ENCODE measurements at regions not wholly inside any gene's neighbourhood (a gene's known extent, or its start where the extent isn't known, plus 50 kb on each side); places are given as distances from the start of the nearest gene placed in this dataset.

DNA sequence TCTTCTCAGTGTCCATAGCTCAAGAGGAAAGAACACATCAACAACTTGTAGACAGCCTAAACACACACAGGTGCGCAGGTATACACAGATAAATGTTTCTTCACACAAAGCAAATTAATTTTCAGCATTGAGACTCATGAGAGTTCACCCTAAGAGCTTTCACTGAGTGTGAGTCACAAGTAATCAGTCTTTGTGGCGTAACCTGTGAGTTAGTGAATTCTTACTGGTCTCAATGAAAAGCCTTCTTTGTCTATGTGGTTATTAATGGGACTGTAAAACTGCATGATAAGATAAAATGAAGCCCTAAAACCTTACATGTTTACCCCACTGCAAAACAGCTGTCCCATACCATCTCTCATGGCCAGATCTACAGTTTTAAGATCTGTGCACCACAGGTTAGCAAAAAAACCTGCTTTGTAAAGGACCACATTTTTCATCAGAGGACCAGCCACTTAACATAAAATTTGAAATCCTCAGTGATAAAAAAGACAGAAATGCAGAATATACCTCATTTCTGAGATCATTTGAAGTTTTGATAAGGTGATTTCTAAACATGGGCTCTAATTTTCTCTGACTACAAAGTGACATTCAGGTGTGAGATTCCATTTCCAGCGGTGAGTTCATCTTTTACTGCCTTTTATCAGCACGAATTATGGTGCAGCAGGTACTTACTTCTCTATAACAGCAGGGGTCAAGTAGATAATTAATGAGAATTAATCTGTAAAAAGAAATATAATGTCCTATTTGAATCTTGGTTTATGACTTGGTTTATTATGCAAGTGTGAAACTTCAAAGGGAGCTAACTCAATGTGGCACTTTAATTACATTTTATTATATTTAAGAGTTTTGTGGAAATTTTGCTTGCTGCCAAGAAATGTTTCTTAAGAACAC is 335.7 kb upstream of the PIK3R1 start:
- Histone ChIP-seq H3K4me3 (ENCODE audit: low read depth, low read length) (no peak overlapping the region), H3K79me2 (ENCODE audit: control insufficient read depth, insufficient read depth, low read length, poor library complexity) (no peaks in the 10 kb centered on the region), H3K4me1 (ENCODE audit: control insufficient read depth in 1 of 2, insufficient read depth in 2 of 2, low read length in 2 of 2) (peaks cover 4 to 5% of the 10 kb centered on the region in 2 experiments), H2BK5ac (ENCODE audit: low read depth, low read length, poor library complexity) (no peak overlapping the region), H2AFZ (ENCODE audit: insufficient read depth, low read length, poor library complexity) (no peak overlapping the region), H2BK12ac (ENCODE audit: low read length) (no peak overlapping the region), H3K27me3 (ENCODE audit: insufficient read depth, low read length) (no peaks in the 10 kb centered on the region), H3K23ac (ENCODE audit: low read length) (no peak overlapping the region), H3K18ac (ENCODE audit: low read length) (no peak overlapping the region), H3K14ac (ENCODE audit: low read length) (no peak overlapping the region), H4K12ac (ENCODE audit: low read depth, low read length) (no peak overlapping the region), H3K4me2 (ENCODE audit: low read length) (no peak overlapping the region), H3K4ac (ENCODE audit: low read depth, low read length) (no peak overlapping the region), H3K9me3 (ENCODE audit: insufficient read depth, low read depth, low read length) (peaks cover 2% of the 10 kb centered on the region), H3K27ac (ENCODE audit: low read depth, low read length) (no peak overlapping the region), H3K79me1 (ENCODE audit: low read length) (peaks cover 3% of the 10 kb centered on the region), H2AK5ac (ENCODE audit: low read length) (no peak overlapping the region), H4K8ac (ENCODE audit: low read depth, low read length) (no peak overlapping the region), H2BK120ac (ENCODE audit: insufficient read depth, low read length, poor library complexity) (no peak overlapping the region), H4K91ac (ENCODE audit: low read depth, low read length) (no peak overlapping the region), H3K36me3 (ENCODE audit: control insufficient read depth in 1 of 2, insufficient read depth in 2 of 2, low read length in 2 of 2) (no peaks in the 10 kb centered on the region), H3K9ac (ENCODE audit: low read length) (no peak overlapping the region)
- DNase-seq: peak in 1 of 2 donors; percentile 16
- WGBS (ENCODE audit: extremely low coverage, insufficient coverage, insufficient read length): no CpG with 5 or more reads among the region's 4 CpGs

DNA sequence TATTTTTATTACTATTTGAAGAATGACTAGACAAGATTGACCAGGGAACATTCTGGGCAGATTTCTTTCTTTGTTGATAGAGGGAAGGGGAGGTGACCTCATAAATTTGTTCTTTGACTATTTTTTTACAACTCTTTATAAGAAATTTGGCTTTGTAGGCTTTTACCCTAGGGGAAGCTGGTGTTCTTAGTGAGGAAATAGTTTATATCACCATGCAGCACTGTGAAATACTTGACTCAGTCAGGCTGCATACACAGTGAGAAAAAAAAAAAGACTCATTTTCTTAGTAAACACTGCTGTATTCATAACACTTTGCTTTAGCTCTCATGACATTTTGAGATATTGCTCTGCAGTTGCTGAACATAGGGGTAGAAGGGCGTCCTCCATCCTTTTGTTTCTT is 336.6 kb upstream of the PIK3R1 start:
- H2BK120ac ChIP-seq (ENCODE audit: insufficient read depth, low read length, poor library complexity): no peak overlapping the region
- no peak overlapping the region for H2AK5ac ChIP-seq (ENCODE audit: low read length)
- no peak overlapping the region for H3K9ac ChIP-seq (ENCODE audit: low read length)
- H2BK12ac ChIP-seq (ENCODE audit: low read length): no peak overlapping the region
- no peak overlapping the region for H4K8ac ChIP-seq (ENCODE audit: low read depth, low read length)
- H2AFZ ChIP-seq (ENCODE audit: insufficient read depth, low read length, poor library complexity): no peak overlapping the region
- H3K14ac ChIP-seq (ENCODE audit: low read length): no peak overlapping the region
- no peaks in the 10 kb centered on the region for H3K36me3 ChIP-seq (ENCODE audit: control insufficient read depth in 1 of 2, insufficient read depth in 2 of 2, low read length in 2 of 2)
- H3K79me1 ChIP-seq (ENCODE audit: low read length): peaks cover 3% of the 10 kb centered on the region
- H4K12ac ChIP-seq (ENCODE audit: low read depth, low read length): no peak overlapping the region
- H3K27ac ChIP-seq (ENCODE audit: low read depth, low read length): no peak overlapping the region
- WGBS (ENCODE audit: extremely low coverage, insufficient coverage, insufficient read length): no CpG with 5 or more reads among the region's 1 CpG
- H3K23ac ChIP-seq (ENCODE audit: low read length): no peak overlapping the region
- no peak overlapping the region for H4K91ac ChIP-seq (ENCODE audit: low read depth, low read length)
- H3K4me2 ChIP-seq (ENCODE audit: low read length): no peak overlapping the region
- no peak overlapping the region for H3K18ac ChIP-seq (ENCODE audit: low read length)
- H3K4me1 ChIP-seq (ENCODE audit: control insufficient read depth in 1 of 2, insufficient read depth in 2 of 2, low read length in 2 of 2): peaks cover 4 to 5% of the 10 kb centered on the region in 2 experiments
- no peak overlapping the region for H3K4ac ChIP-seq (ENCODE audit: low read depth, low read length)
- no peaks in the 10 kb centered on the region for H3K79me2 ChIP-seq (ENCODE audit: control insufficient read depth, insufficient read depth, low read length, poor library complexity)
- DNase-seq: no peak
- no peaks in the 10 kb centered on the region for H3K27me3 ChIP-seq (ENCODE audit: insufficient read depth, low read length)
- H3K9me3 ChIP-seq (ENCODE audit: insufficient read depth, low read depth, low read length): peaks cover 2% of the 10 kb centered on the region
- H2BK5ac ChIP-seq (ENCODE audit: low read depth, low read length, poor library complexity): no peak overlapping the region
- no peak overlapping the region for H3K4me3 ChIP-seq (ENCODE audit: low read depth, low read length)

DNA sequence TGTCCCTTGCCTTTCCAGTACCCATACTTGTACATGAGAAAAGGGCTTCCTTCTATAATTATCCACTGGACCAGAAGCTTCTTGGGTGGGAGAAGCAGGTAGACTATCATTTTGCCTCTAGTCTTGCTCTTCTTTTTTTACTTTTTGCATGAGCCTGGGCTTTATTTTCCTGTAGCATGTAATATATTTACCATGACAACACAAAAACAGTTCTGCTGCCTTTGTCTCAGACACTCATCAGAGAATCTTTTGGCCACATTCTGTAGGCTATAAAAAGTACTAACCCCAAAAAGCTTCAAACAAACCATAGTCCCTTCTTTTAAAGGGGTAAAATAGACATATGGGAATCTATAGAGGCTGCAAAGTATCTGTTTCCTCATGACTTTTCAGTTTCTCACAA is 339.2 kb upstream of the PIK3R1 start:
- peaks cover 2% of the 10 kb centered on the region for H3K9me3 ChIP-seq (ENCODE audit: insufficient read depth, low read depth, low read length)
- H3K4me3 ChIP-seq (ENCODE audit: low read depth, low read length): no peak overlapping the region
- H2BK5ac ChIP-seq (ENCODE audit: low read depth, low read length, poor library complexity): no peak overlapping the region

DNA sequence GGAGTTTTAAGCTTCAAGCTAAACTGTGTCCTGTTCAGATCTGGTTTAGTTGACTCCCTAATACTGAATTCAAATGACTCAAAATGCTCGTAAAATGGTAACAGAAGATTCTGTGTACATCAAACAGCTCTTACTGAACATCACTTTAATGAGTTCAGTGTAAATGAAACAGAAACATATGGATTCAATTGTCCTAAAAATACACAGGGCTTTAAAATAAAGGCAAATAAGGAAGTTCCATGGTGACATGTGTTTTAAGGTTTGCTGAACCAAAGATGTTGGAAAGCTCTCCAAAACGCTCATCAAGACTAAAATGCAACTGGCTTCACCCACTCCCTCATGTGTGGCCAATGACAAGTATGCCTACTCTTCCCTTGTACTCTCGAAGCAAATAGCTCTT is 340.0 kb upstream of the PIK3R1 start:
- H3K4me1 ChIP-seq (ENCODE audit: control insufficient read depth in 1 of 2, insufficient read depth in 2 of 2, low read length in 2 of 2): peaks cover 3% of the 10 kb centered on the region in 2 experiments
- no peak overlapping the region for H2BK5ac ChIP-seq (ENCODE audit: low read depth, low read length, poor library complexity)

More for the DNA sequence above, 339.2 kb upstream of the PIK3R1 start:
- Histone ChIP-seq H3K9ac (ENCODE audit: low read length) (no peak overlapping the region), H2BK12ac (ENCODE audit: low read length) (no peak overlapping the region), H4K12ac (ENCODE audit: low read depth, low read length) (no peak overlapping the region), H3K23ac (ENCODE audit: low read length) (no peak overlapping the region), H4K8ac (ENCODE audit: low read depth, low read length) (no peak overlapping the region), H2AK5ac (ENCODE audit: low read length) (no peak overlapping the region), H3K27ac (ENCODE audit: low read depth, low read length) (no peak overlapping the region), H3K79me2 (ENCODE audit: control insufficient read depth, insufficient read depth, low read length, poor library complexity) (no peaks in the 10 kb centered on the region), H3K4ac (ENCODE audit: low read depth, low read length) (no peak overlapping the region), H3K27me3 (ENCODE audit: insufficient read depth, low read length) (no peaks in the 10 kb centered on the region), H4K91ac (ENCODE audit: low read depth, low read length) (no peak overlapping the region), H3K4me2 (ENCODE audit: low read length) (no peak overlapping the region), H3K79me1 (ENCODE audit: low read length) (peaks cover 2% of the 10 kb centered on the region), H2BK120ac (ENCODE audit: insufficient read depth, low read length, poor library complexity) (no peak overlapping the region), H3K18ac (ENCODE audit: low read length) (no peak overlapping the region), H3K14ac (ENCODE audit: low read length) (no peak overlapping the region), H3K4me1 (ENCODE audit: control insufficient read depth in 1 of 2, insufficient read depth in 2 of 2, low read length in 2 of 2) (peaks cover 4 to 5% of the 10 kb centered on the region in 2 experiments), H2AFZ (ENCODE audit: insufficient read depth, low read length, poor library complexity) (no peak overlapping the region), H3K36me3 (ENCODE audit: control insufficient read depth in 1 of 2, insufficient read depth in 2 of 2, low read length in 2 of 2) (no peaks in the 10 kb centered on the region)
- DNase-seq: no peak

More for the DNA sequence above, 340.0 kb upstream of the PIK3R1 start:
- no peak overlapping the region for H3K4me2 ChIP-seq (ENCODE audit: low read length)
- H2AFZ ChIP-seq (ENCODE audit: insufficient read depth, low read length, poor library complexity): no peak overlapping the region
- H4K12ac ChIP-seq (ENCODE audit: low read depth, low read length): no peak overlapping the region
- H3K14ac ChIP-seq (ENCODE audit: low read length): no peak overlapping the region
- no peak overlapping the region for H3K23ac ChIP-seq (ENCODE audit: low read length)
- no peak overlapping the region for H3K4ac ChIP-seq (ENCODE audit: low read depth, low read length)
- H3K36me3 ChIP-seq (ENCODE audit: control insufficient read depth in 1 of 2, insufficient read depth in 2 of 2, low read length in 2 of 2): no peaks in the 10 kb centered on the region
- H4K91ac ChIP-seq (ENCODE audit: low read depth, low read length): no peak overlapping the region
- H2BK120ac ChIP-seq (ENCODE audit: insufficient read depth, low read length, poor library complexity): no peak overlapping the region
- peak overlapping the region; percentile 57 for H3K4me3 ChIP-seq (ENCODE audit: low read depth, low read length)
- no peak for DNase-seq
- H3K9ac ChIP-seq (ENCODE audit: low read length): no peak overlapping the region
- peaks cover 2% of the 10 kb centered on the region for H3K79me1 ChIP-seq (ENCODE audit: low read length)
- H3K79me2 ChIP-seq (ENCODE audit: control insufficient read depth, insufficient read depth, low read length, poor library complexity): no peaks in the 10 kb centered on the region
- no peak overlapping the region for H3K18ac ChIP-seq (ENCODE audit: low read length)
- H3K27ac ChIP-seq (ENCODE audit: low read depth, low read length): no peak overlapping the region
- H2AK5ac ChIP-seq (ENCODE audit: low read length): no peak overlapping the region
- no peaks in the 10 kb centered on the region for H3K27me3 ChIP-seq (ENCODE audit: insufficient read depth, low read length)
- peaks cover 2% of the 10 kb centered on the region for H3K9me3 ChIP-seq (ENCODE audit: insufficient read depth, low read depth, low read length)
- WGBS (ENCODE audit: extremely low coverage, insufficient coverage, insufficient read length): no CpG with 5 or more reads among the region's 3 CpGs
- H2BK12ac ChIP-seq (ENCODE audit: low read length): no peak overlapping the region
- no peak overlapping the region for H4K8ac ChIP-seq (ENCODE audit: low read depth, low read length)
